ENCODE measurements at regions not wholly inside any gene's neighbourhood (a gene's known extent, or its start where the extent isn't known, plus 50 kb on each side); places are given as distances from the start of the nearest gene placed in this dataset.

DNA sequence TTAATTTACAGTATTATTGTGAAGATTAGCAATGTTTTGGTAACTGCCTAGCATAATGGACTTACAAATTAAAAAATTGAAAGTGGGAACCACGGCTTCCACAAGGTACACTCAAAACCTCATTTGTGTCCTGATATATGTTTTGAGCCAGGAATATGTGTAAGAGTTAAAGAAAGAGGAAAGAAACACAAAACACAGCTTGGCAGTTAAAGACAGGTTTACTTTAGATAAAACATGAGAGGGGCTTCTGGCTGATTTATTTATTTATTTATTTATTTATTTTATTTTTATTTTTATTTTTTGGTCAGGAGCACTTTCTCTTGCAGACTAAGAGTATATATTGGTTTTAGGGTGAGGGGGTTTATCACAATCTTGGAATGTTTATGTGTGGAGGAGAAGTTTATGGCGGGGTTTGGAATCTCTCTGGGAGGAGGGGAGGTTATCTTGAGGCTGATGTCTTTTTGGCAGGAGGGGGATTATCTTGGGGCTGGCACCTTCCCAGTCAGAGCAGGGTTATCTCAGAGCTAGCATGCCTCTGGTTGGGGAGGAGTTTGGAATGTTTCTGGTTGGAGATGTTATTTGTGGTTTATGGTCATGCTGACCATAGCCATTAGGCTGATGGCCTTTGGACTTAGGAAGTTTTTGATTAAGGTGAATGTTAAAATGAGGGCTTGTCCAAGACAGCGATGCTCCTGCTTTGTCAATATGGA, 436.7 kb downstream of the DAD1 start:
- TF ChIP-seq POLR2A (IDR thresholded peaks at IDR 0.05), result no peak
- TF ChIP-seq, protein P1, sequence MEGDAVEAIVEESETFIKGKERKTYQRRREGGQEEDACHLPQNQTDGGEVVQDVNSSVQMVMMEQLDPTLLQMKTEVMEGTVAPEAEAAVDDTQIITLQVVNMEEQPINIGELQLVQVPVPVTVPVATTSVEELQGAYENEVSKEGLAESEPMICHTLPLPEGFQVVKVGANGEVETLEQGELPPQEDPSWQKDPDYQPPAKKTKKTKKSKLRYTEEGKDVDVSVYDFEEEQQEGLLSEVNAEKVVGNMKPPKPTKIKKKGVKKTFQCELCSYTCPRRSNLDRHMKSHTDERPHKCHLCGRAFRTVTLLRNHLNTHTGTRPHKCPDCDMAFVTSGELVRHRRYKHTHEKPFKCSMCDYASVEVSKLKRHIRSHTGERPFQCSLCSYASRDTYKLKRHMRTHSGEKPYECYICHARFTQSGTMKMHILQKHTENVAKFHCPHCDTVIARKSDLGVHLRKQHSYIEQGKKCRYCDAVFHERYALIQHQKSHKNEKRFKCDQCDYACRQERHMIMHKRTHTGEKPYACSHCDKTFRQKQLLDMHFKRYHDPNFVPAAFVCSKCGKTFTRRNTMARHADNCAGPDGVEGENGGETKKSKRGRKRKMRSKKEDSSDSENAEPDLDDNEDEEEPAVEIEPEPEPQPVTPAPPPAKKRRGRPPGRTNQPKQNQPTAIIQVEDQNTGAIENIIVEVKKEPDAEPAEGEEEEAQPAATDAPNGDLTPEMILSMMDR (IDR thresholded peaks at IDR 0.05), result no peak
